HT-29 (cell line): ENCODE measurements at regions not wholly inside any gene's neighbourhood (a gene's known extent, or its start where the extent isn't known, plus 50 kb on each side); places are given as distances from the start of the nearest gene placed in this dataset.

Experiments
- DNase-seq: peaks from one replicate; pipeline ENCODE4 v3.0.0-alpha.2; 2015; ENCODE audit warnings: low spot score

DNA sequence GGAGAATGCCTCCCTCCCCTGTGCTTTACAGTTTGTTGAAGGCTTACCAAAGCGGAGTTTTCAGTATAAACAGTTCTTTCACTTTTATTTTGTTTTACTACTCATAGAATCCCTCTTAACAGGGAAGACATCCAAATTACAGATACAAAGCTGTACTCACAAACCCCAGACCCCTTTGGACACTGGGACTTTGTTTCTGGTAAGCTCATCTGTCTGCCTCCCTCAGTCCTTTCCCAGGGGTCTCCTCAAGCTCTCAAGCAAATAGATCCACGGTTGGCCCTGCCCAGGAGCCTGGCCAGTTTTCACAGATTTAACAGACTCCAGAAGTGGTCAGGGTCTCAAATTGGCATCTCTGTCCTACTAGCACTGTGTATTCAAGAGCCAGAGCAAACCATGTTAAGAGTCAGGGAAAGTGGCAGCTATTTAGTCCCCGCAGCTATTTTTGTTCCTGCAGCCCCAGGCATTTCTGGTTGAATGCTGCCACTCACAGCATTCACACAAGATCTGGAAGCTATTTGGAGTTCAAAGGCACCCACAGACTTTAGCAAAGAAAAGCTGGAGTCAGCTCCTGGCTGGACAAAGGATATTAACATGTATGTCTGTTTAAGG is 54.2 kb downstream of the TMEM100 start:
- no peak for DNase-seq

DNA sequence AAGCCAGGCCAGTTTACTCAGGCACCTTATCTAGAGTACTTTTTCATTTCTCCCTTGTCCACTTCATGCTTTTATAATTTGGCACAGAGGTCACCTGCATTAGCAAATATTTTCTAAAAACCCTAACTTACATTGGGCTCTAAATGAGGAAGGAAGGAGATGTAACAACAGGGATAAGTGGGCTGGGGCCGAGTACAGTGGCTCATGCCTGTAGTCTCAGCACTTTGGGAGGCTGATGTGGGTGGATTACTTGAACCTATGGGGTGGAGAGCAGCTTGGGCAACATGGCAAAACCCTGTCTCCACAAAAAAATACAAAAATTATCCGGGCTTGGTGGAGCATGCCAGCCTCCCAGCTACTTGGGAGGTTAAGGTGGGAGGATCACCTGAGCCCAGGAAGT is 55.9 kb downstream of the TMEM100 start:
- DNase-seq, result no peak

DNA sequence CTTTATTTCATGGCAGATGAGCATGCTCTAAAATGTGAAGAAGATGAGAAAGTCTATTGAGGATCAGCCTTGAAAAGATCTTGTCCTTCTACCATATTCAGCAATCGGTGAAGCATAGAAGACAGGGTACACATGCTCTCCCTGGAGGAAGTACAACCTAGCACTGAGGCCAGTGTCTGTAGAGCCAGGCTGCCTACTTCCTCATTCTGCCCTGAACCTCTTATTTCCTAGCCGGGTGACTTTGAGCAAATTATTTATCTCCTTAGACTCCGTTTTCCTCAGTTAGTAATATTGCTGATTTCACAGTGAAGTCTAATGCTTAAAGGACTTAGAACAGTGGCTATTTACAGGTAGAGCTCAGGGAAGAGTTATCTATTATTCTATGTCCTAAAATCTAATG is 58.4 kb downstream of the TMEM100 start:
- no peak for DNase-seq

DNA sequence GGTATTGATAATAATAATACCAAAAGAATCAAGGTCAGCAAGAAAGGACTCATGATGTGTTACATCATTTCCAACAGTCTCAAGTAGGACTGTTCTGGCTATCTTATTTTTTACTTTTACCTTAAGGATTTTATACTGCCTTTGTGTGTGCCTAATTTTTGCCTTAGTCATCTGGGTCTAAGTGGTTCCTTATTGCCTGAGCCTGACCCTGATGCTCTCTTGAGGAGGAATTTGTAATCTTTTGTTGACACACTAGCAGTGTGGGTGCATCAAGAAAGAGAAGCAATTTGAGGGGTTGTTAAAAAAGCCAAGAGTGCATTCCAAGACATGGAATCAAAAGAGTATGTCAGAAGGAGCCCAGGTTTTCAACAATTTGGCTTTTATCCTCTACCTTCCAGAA is 59.3 kb downstream of the TMEM100 start:
- DNase-seq, result no peak

DNA sequence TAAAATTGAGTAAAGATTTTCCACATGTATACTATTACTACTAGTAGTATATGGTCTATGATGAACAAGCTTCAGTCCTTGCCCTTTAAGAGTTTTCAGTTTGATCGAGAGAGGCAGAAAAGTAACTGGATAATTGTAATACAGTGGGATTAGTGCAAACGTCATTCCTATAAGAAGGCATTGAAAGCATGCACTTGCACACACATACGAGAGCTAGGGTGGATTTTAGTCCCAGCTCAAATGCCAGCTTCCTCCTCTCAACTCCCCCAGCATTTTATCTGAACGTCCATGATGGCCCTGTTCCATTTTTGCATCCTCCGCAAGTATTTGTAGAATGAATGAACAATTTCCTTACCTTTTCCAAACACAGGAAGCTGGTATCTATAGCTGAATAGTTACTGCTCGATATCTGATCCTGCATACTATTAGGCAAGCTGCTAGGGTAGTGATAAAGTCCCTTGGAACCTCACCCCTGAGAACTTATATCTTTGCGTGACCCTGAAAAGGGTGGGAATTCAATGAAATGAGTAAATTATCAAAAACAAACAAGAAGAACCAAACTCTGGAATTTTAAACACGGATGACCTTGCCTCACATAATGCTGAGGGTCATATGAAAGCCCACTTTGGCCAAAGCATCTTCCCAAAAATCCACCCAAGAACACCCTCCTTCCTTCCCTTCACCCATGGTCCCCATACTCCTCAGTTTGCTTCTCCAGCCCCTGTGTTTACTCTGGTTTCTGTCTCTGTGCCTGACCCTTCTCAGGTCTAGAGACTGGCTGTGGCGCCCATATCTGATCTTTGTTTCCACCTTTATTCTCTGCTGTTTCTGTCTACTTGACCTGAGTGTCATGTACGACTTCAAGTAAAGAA is 60.5 kb downstream of the TMEM100 start:
- no peak for DNase-seq

DNA sequence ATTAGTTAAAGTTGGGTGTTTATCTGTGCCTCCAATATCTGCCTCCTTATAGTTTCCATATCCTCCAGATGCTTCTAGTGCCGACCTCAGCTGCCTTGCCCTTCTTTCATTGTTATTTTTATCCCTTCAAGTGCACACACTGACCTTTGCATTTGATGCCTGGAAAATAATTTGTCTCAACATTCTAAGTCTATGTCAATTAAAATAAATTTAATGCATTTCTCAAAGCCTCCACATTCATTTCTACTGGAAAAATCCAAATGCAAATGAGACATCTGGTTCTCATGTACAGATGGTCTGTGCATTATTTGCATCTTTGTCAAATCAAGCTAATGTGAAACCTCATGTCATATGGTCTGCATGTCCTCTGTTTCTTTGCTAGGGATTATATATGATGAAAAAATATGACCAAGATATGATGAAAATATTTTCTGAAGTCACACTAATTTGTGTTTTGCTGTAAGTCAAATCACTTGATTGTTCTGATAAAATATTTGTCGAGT is 61.4 kb downstream of the TMEM100 start:
- DNase-seq, result no peak

DNA sequence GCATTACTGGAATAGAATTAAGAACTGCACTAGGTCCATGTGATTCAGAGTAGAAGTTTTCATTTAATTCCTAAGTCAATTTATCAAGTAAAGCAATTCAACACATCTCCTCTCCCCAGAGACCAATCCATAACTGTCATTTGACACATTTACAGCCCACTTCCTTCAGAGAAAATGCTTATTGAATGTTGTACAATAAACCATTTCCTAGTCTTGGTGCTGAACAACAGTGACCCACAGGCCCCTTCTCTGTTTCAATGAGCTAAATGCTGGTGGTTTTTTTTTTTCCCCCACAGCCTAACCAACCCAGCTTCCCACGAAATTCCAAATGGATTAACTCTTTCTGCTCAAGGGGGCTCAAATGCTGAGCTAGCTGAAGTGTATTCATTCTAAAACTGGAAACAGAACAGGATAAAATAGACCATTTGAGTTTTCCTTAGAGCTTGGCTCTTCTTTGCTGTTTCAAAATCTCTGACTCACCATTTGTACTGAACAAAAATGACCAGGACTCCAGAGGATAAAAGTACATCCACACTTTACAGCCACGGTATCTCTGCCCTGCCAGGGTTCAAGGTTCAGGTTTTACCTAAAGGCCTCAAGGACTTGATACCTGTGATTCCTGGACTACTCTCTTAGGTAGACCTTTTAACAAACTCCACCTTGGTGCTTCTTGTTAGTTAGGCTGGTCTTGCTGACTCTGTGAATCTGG is 62.3 kb downstream of the TMEM100 start:
- DNase-seq, result no peak

DNA sequence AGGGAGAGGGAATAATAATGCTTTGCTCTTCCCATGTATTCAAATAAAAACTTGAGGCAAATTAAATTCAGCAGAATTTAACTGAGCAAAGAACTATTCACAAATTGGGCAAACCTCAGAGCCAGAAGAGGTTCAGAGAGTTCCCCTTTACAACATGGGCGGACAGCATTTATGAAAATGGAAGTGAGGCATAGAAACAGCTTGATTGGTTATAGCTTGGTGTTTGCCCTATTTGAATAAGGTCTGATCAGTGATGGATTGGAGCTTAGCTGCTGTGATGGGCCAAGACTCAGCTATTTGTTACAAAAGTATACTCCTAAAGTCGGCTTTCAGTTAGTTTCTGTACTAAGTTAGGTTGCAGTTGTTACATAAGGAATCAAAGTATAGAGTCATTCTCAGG is 63.0 kb downstream of the TMEM100 start:
- DNase-seq, result no peak

DNA sequence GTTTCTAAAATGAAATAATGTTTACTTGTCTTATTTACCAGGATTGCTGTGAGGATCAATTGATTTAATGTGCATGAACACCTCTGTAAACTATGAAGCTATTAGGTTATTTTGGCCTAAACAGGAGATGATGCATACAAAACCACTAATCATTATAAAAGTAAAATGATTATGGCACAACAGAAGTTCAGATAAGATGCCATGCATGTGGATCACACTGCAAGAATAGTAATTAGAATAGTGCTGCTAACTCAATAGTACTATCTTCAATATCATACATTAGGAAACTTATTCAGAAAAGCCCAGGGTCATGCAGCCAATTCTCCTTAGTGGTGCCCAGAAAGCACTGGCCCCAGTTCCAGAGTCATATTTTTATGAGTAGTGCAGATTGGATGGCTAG is 66.9 kb downstream of the TMEM100 start:
- DNase-seq, result no peak

DNA sequence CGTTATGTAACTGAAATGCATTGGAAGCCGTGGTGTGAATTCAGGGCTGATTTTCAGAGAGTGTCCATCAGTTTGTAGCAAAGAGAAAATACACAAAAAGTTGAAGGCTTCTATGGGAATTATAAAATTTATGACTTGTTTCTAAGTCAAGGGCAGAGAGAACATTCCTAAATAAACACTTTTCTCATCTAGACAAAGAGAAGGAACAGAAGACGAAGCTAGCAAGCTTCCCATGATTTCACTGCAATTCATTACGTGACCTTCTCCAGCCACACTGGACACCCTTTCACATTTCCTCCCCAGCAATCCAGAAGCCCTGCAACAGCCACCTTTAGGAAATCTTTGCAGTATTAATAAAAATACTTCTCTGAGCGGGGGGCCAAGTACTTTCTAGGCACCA is 67.8 kb downstream of the TMEM100 start:
- DNase-seq, result no peak

DNA sequence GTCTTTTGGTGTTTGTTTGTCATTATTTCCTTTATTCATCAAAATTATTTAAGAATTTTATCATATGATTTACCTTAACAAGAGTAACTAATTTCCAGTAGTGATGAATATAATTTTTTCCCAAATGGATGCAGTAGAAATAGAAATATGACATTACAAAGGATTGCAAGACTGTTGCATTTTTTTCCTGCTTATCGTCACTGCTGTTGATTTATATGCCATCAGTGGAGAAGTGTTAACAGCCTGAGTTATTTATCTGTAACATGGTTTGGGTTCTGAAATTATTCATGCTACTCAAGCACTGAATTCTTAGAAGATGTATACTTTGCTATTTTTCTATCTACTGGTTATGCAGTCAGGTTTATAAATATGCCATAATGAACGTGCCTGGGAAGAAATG is 68.6 kb downstream of the TMEM100 start:
- DNase-seq, result no peak

DNA sequence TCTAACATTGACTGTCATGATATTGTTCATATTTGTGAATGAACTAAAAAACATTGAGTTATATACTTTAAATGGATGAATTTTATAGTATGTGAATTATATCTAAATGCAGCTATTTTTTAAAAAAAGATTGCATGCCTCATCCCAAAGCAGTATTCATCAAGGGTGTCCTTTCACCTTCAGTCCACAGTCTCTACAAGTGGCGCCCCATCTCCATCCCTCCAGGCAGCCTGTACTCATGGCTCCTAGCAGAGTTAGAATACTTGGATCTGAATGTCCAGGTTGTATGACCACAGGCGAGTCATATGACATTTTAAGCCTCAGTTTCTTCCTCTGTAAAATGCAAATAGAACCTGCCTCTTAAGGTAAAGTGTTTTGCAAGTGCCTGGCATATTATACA is 69.8 kb downstream of the TMEM100 start:
- no peak for DNase-seq

DNA sequence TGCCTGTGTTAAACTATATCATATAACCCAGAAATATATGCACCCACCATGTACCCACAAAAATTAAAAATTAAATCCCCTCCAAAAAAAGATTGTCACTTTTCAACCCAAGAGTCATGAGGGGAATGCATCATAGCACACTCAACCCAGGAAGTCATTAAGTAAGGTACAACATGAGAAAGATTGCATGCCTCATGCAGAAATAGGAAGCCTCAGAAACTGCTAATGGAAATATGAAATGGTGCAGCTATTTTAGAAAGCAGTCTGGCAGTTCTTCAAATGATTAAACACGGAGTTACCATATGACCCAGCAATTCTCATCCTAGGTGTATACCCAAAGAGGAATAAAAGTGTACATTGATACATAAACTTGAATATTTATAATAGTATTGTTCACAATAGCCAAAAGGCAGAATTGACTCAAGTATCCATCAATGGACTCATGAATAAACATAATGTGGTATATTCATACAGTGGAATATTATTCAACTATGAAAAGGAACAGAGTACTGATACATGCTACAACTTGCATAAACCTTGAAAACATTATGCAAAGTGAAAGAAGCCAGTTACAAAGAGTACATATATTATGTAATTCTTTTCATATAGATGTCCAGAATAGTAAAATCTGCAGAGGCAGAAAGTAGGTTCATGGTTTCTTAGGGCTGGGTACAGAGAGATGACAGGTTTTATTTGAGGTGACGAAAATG is 70.4 kb downstream of the TMEM100 start:
- no peak for DNase-seq

DNA sequence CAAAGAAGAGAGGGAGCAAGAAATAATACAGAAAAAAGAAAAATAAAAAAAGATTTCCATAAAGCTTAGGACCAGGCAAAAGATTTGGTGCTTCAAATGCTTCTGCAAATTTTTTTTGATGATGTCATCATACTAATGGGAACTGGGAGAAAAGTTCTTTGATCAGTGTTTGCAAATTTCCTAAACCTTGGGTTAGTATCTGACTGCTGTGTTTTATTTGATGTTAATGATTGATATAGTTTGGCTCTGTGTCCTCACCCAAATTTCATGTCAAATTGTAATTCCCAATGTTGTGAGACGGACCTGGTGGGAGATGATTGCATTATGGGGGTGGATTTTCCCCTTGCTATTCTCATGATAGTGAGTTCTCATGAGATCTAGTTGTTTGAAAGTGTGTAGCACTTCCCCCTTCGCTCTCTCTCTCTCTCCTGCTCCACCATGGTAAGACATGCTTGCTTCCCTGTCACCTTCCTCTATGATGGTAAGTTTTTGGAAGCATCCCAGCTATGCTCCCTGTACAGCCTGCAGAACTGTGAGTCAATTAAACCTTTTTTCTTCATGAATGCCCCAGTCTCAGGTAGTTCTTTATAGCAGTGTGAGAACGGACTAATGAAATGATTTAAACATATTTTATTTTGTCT is 72.6 kb downstream of the TMEM100 start:
- no peak for DNase-seq

DNA sequence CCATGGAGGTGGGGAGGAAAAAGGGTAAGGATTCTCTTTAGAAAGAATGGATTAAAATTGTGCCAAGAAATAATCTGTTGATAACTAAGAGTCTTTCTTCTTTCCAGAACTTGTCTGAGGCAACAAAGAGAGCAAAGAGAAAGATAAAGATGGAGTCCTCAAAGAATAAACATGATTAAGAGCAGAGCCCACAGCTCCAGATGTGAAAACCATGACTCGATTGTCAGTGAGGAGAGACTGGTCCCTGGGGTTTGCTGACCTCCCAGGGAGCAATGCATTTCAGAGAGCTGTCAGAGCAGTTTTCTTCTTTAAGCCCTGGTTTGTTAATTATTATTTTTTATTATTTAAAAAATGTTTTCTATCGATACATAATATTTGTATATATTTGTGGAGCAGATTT is 74.6 kb downstream of the TMEM100 start:
- DNase-seq, result no peak

DNA sequence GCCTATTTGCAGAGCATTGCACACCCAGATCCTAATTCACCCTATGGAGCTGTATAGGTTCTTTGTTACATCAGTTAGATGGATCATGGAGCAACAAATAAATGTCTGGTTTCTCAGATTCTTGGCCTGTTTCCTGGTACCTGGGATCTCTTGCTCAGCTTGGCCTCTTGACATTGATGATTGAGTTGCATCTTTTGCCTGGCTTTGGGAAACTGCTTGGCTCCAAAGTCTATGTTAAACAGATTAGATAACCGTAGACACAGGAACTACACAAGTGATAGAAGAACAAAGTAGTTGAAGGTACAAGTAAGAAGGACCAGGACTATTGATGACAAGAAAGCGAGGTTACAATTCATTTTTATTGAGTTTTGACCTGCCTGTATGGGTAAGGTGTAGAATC is 77.3 kb downstream of the TMEM100 start:
- no peak for DNase-seq

DNA sequence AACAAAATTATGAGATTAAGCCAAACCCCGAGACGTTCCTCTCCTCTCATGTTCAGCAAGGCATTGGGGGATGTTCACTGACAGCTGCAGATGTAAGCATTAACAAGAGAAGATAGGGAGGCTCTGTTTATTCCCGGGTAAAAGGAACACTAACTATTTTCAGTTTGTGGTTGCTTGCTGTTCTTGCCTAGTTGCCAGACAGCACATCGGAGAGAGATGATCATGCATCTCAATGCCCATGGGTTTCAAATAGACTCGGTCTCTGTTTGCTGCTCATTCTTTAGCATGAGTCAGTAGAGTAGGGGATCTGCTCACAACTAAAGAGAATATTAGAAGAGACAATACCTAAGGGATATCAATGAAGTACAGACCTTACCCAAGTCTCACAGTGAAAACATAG is 78.3 kb downstream of the TMEM100 start:
- no peak for DNase-seq

DNA sequence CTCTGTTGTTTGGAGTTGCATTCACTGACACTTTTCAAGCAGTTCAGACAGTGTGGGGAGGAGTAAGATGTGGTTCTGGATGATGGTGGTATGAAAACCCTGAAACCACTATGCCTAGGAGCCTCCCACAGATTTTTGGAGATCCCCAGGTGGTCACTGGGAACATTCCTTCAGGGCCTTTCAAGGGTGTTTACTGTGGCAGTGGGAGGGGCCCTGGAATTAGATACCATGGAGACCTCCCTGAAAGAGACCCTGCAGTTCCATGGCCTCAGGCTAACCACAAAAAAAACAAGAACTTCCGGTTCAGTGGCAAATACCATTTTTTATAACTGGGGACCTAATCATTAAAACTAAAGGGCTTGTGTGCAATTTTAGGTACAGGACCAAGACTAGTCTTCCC is 79.9 kb downstream of the TMEM100 start:
- no peak for DNase-seq

DNA sequence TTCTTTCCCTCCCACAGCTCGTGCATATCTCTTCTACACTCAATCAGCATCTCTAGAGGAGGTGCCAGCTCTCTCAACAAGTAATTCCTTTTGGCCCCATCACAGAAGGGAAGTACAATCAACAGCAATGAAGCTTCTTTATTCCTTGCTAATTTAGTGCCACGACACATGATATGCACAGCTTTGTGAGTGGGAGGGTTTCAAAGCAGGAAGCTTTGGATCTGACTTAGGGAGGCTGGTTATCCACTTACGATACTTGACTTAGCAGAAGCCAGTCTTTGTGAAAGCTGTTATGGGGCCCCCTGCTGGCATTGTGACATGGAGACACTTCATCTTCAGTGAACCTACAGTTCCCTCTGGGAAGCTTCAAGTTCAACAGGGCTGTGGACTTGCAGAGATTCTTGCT is 81.0 kb downstream of the TMEM100 start:
- DNase-seq, result peak; percentile 75

DNA sequence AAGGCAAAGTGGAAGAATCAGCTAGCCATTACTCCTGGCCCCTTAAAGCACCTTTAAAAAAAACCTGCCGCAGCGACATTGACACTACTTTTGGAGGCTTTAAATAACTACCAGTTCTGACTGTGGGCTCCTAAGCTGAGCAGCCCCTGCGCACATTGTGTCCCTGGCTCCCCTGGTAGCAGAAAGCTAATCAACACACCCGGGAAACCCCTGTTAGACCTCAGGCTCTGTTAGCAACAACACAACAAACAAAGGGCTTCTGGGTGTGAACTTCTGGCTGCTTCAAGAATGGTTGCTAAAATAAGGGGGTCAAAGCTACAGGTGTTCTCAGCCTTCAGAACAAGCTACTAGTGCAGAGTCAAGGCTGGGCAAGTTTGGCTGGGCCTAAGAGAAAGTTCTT is 83.6 kb downstream of the TMEM100 start:
- DNase-seq, result no peak

DNA sequence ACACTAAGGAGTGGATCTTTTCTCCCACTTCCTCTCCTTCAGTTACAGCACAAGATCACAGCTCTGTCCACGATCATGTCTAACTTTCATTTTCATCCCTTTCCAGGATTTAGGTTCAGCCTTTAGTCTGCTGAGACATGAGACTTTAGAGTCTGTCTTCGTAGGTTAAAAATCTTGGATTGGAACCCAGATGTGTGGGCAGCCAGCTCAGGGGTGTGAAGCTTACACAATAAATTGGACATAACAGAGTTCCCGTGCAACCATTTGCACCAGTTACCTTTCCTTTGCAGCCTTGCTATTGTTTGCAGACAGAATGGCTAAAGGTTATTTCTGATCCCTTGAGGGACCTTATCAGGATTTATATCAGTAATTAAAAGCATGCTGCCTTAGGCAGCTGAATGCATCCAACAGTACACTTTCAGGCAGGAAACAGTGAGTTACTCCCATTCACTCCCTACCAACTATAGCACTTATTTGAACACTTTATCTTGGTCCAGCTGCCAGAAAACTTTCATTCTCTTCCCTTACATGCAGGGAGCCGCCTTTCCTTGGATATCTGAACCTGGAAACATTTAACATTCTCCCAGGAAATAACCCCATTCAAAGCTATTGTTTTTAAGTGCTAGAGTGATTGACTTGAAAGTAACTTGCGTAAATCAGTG is 87.3 kb downstream of the TMEM100 start:
- DNase-seq, result no peak
